GM12891 (cell line): ENCODE measurements at regions not wholly inside any gene's neighbourhood (a gene's known extent, or its start where the extent isn't known, plus 50 kb on each side); places are given as distances from the start of the nearest gene placed in this dataset.

Source experiments
- PAX5 ChIP-seq: IDR thresholded peaks from 2 replicates; pipeline ENCODE4 v1.6.1; 2011; ENCODE audit warnings: low read length, moderate library complexity, mild to moderate bottlenecking; ENCODE audit not compliant: insufficient read depth, severe bottlenecking
- POLR2A ChIP-seq: IDR thresholded peaks from 2 replicates; pipeline ENCODE4 v1.6.1; 2011; ENCODE audit warnings: low read depth, low read length, control low read depth
- POLR2AphosphoS5 ChIP-seq: IDR thresholded peaks from 2 replicates; pipeline ENCODE4 v1.6.1; 2011; ENCODE audit warnings: low read depth, low read length, control low read depth
- SPI1 ChIP-seq: IDR thresholded peaks from 2 replicates; pipeline ENCODE4 v1.6.1; 2011; ENCODE audit warnings: low read depth, low read length, control low read depth
- TAF1 ChIP-seq: IDR thresholded peaks from 2 replicates; pipeline ENCODE4 v1.6.1; 2011; ENCODE audit warnings: low read depth, low read length, control low read depth

GRCh38 chr4:81905971-81906370 is 434.3 kb upstream of the RASGEF1B start:
- no peak for TF ChIP-seq POLR2A
- TF ChIP-seq POLR2AphosphoS5: no peak
- TF ChIP-seq TAF1: no peak
- TF ChIP-seq PAX5: no peak
- no peak for TF ChIP-seq SPI1
